ENCODE measurements at regions not wholly inside any gene's neighbourhood (a gene's known extent, or its start where the extent isn't known, plus 50 kb on each side); places are given as distances from the start of the nearest gene placed in this dataset.

- H3K79me2 ChIP-seq (ENCODE audit: control insufficient read depth, insufficient read depth, low read length): no peaks in the 10 kb centered on the region
- no peaks in the 10 kb centered on the region for H3K36me3 ChIP-seq (ENCODE audit: control insufficient read depth, insufficient read depth, low read length)
- no peak overlapping the region for H3K27ac ChIP-seq (ENCODE audit: insufficient read depth, low read length)
- H3K4me2 ChIP-seq (ENCODE audit: extremely low read depth, insufficient read depth, low read length): no peak overlapping the region
- no peaks in the 10 kb centered on the region for H3K9me3 ChIP-seq (ENCODE audit: control insufficient read depth, insufficient read depth, low read depth, low read length)
- no peaks in the 10 kb centered on the region for H3K27me3 ChIP-seq (ENCODE audit: control insufficient read depth, insufficient read depth, low read length)
- no peak overlapping the region for H2AFZ ChIP-seq (ENCODE audit: low read length)
- no peaks in the 10 kb centered on the region for H3K4me1 ChIP-seq (ENCODE audit: control insufficient read depth, extremely low read depth, insufficient read depth, low read length)
- no peak overlapping the region for H3K4me3 ChIP-seq (replicated peaks in 1 of 4; ENCODE audit: control extremely low read depth in 1 of 4, insufficient read depth in 1 of 4, low read depth in 3 of 4, low read length in 4 of 4)
- DNase-seq (ENCODE audit: low read depth in 2 of 2): no peak
- TF ChIP-seq, protein P1, sequence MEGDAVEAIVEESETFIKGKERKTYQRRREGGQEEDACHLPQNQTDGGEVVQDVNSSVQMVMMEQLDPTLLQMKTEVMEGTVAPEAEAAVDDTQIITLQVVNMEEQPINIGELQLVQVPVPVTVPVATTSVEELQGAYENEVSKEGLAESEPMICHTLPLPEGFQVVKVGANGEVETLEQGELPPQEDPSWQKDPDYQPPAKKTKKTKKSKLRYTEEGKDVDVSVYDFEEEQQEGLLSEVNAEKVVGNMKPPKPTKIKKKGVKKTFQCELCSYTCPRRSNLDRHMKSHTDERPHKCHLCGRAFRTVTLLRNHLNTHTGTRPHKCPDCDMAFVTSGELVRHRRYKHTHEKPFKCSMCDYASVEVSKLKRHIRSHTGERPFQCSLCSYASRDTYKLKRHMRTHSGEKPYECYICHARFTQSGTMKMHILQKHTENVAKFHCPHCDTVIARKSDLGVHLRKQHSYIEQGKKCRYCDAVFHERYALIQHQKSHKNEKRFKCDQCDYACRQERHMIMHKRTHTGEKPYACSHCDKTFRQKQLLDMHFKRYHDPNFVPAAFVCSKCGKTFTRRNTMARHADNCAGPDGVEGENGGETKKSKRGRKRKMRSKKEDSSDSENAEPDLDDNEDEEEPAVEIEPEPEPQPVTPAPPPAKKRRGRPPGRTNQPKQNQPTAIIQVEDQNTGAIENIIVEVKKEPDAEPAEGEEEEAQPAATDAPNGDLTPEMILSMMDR (conservative IDR thresholded peaks at IDR 0.05 in 1 of 2, IDR thresholded peaks at IDR 0.05 in 1 of 2; ENCODE audit: low read depth in 1 of 2, low read length in 2 of 2): no peak
- no peak for TF ChIP-seq EZH2 (IDR thresholded peaks at IDR 0.05; ENCODE audit: low read length, missing control alignments)
- H3K9ac ChIP-seq (ENCODE audit: insufficient read depth, low read length): no peak overlapping the region
- no peaks in the 10 kb centered on the region for H4K20me1 ChIP-seq (ENCODE audit: control insufficient read depth, extremely low read depth, insufficient read depth, low read length)
Measured at GRCh38 chr5:92181656-92182055, 798.5 kb upstream of the ARRDC3 start.

GRCh38 chr5:92180391-92180790 is 797.3 kb upstream of the ARRDC3 start:
- Histone ChIP-seq H4K20me1 (ENCODE audit: control insufficient read depth, extremely low read depth, insufficient read depth, low read length) (no peaks in the 10 kb centered on the region), H3K4me3 (replicated peaks in 1 of 4; ENCODE audit: control extremely low read depth in 1 of 4, insufficient read depth in 1 of 4, low read depth in 3 of 4, low read length in 4 of 4) (no peak overlapping the region), H3K4me2 (ENCODE audit: extremely low read depth, insufficient read depth, low read length) (no peak overlapping the region), H3K36me3 (ENCODE audit: control insufficient read depth, insufficient read depth, low read length) (no peaks in the 10 kb centered on the region), H3K4me1 (ENCODE audit: control insufficient read depth, extremely low read depth, insufficient read depth, low read length) (no peaks in the 10 kb centered on the region), H2AFZ (ENCODE audit: low read length) (no peak overlapping the region), H3K9me3 (ENCODE audit: control insufficient read depth, insufficient read depth, low read depth, low read length) (no peaks in the 10 kb centered on the region), H3K9ac (ENCODE audit: insufficient read depth, low read length) (no peak overlapping the region), H3K79me2 (ENCODE audit: control insufficient read depth, insufficient read depth, low read length) (no peaks in the 10 kb centered on the region), H3K27ac (ENCODE audit: insufficient read depth, low read length) (no peak overlapping the region), H3K27me3 (ENCODE audit: control insufficient read depth, insufficient read depth, low read length) (no peaks in the 10 kb centered on the region)
- DNase-seq (ENCODE audit: low read depth in 2 of 2): no peak
- TF ChIP-seq EZH2 (IDR thresholded peaks at IDR 0.05; ENCODE audit: low read length, missing control alignments): no peak
- TF ChIP-seq, protein P1 (conservative IDR thresholded peaks at IDR 0.05 in 1 of 2, IDR thresholded peaks at IDR 0.05 in 1 of 2; ENCODE audit: low read depth in 1 of 2, low read length in 2 of 2): no peak

DNA sequence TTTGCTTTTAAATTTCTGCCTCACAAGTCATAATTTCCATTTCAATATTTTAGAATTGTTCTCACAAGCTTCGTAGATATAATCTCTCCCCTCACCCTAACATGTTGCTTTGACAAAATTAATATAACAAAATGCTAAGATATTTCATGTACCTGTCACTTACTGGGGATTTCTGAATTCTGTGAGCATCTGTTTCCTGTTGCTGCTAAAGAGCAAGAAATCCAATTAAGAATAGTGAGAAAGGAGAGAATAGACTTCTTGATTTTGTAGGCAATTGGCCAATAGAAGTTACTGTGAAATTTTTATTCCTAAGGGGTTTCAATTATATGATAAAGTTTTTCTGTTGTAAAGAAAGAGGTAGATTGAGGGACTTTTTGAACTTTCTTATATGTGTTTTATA is 796.5 kb upstream of the ARRDC3 start:
- Histone ChIP-seq H3K4me2 (ENCODE audit: extremely low read depth, insufficient read depth, low read length) (no peak overlapping the region), H3K79me2 (ENCODE audit: control insufficient read depth, insufficient read depth, low read length) (no peaks in the 10 kb centered on the region), H4K20me1 (ENCODE audit: control insufficient read depth, extremely low read depth, insufficient read depth, low read length) (no peaks in the 10 kb centered on the region), H3K9ac (ENCODE audit: insufficient read depth, low read length) (no peak overlapping the region), H3K9me3 (ENCODE audit: control insufficient read depth, insufficient read depth, low read depth, low read length) (no peaks in the 10 kb centered on the region), H3K27me3 (ENCODE audit: control insufficient read depth, insufficient read depth, low read length) (no peaks in the 10 kb centered on the region), H3K4me1 (ENCODE audit: control insufficient read depth, extremely low read depth, insufficient read depth, low read length) (no peaks in the 10 kb centered on the region), H3K27ac (ENCODE audit: insufficient read depth, low read length) (no peak overlapping the region), H2AFZ (ENCODE audit: low read length) (no peak overlapping the region), H3K4me3 (replicated peaks in 1 of 4; ENCODE audit: control extremely low read depth in 1 of 4, insufficient read depth in 1 of 4, low read depth in 3 of 4, low read length in 4 of 4) (no peak overlapping the region), H3K36me3 (ENCODE audit: control insufficient read depth, insufficient read depth, low read length) (no peaks in the 10 kb centered on the region)
- TF ChIP-seq, protein P1 (conservative IDR thresholded peaks at IDR 0.05 in 1 of 2, IDR thresholded peaks at IDR 0.05 in 1 of 2; ENCODE audit: low read depth in 1 of 2, low read length in 2 of 2): no peak
- no peak for TF ChIP-seq EZH2 (IDR thresholded peaks at IDR 0.05; ENCODE audit: low read length, missing control alignments)
- no peak for DNase-seq (ENCODE audit: low read depth in 2 of 2)

Measured in fibroblast of lung (primary cell).